B cell (primary cell): ENCODE measurements at regions not wholly inside any gene's neighbourhood (a gene's known extent, or its start where the extent isn't known, plus 50 kb on each side); places are given as distances from the start of the nearest gene placed in this dataset.

Experiments
- ATAC-seq: fragments of 200-7000 bp; cut with Tn5 transposase; one replicate; pipeline ENCODE4 v1.10.0; 2021; ENCODE audit warnings: low read depth, mild to moderate bottlenecking, moderate number of reproducible peaks, moderate library complexity
- CTCF ChIA-PET: fragments of 350-600 bp; sonication (Branson Sonifier 250); formaldehyde crosslinking; loops from one replicate; lab custom pipeline; 2021; ENCODE audit warnings: antibody characterized with exemption, inconsistent platforms; lab: Charles Lee
- POLR2A ChIA-PET: fragments of 350-600 bp; sonication (Branson Sonifier 250); formaldehyde crosslinking; loops from one replicate; lab custom pipeline; 2021; ENCODE audit warnings: antibody characterized with exemption; lab: Charles Lee
- DNase-seq: peaks from one replicate; pipeline ENCODE4 v3.0.0; 2013
- H2AFZ ChIP-seq: 2 replicates; pipeline ENCODE4 v1.6.1; 2012; ENCODE audit warnings: mild to moderate bottlenecking, low read depth, low read length; ENCODE audit not compliant: insufficient read depth, poor library complexity, severe bottlenecking
- H3K27ac ChIP-seq, 2 donors: 1 replicate in 1 of 2; 2 replicates in 1 of 2; pipeline ENCODE4 v1.5.1; 2012 to 2013; ENCODE audit warnings: low read length in 2 of 2, mild to moderate bottlenecking in 2 of 2, moderate library complexity in 1 of 2
- H3K27me3 ChIP-seq, 4 experiments: fragments of 200-600 bp in 1 of 4; sonication (generic) in 1 of 4; replicated peaks in 1 of 4; 1 replicate in 2 of 4; 2 replicates in 2 of 4; pipeline versions ENCODE4 v1.6.1 to v1.7.0; 2013 to 2016; ENCODE audit warnings: low read length in 3 of 4, mild to moderate bottlenecking in 2 of 4, mixed read lengths in 1 of 4, moderate library complexity in 1 of 4; ENCODE audit not compliant: insufficient read depth in 4 of 4, control insufficient read depth in 3 of 4; ENCODE audit errors: control extremely low read depth in 1 of 4
- H3K36me3 ChIP-seq, 2 experiments: replicated peaks in 1 of 2; 1 replicate in 1 of 2; 2 replicates in 1 of 2; pipeline versions ENCODE4 v1.6.1 to v1.7.1; 2013; ENCODE audit warnings: low read length in 1 of 2; ENCODE audit not compliant: insufficient read depth in 2 of 2, control insufficient read depth in 1 of 2; ENCODE audit errors: control extremely low read depth in 1 of 2, extremely low read depth in 1 of 2
- H3K4me1 ChIP-seq, 2 donors: fragments of 200-600 bp in 1 of 2; sonication (generic) in 1 of 2; 1 replicate in 1 of 2; 2 replicates in 1 of 2; pipeline versions ENCODE4 v1.5.1 to v1.6.1; 2013 to 2017; ENCODE audit warnings: low read length in 2 of 2; ENCODE audit not compliant: control insufficient read depth in 2 of 2, insufficient read depth in 2 of 2
- H3K4me2 ChIP-seq: replicated peaks from 2 replicates; pipeline ENCODE3; 2012; ENCODE audit warnings: mild to moderate bottlenecking, low read depth, low read length; ENCODE audit not compliant: poor library complexity, severe bottlenecking
- H3K4me3 ChIP-seq, 5 experiments: fragments of 200-600 bp in 1 of 5; sonication (generic) in 1 of 5; 1 replicate in 3 of 5; 2 replicates in 2 of 5; pipeline versions ENCODE4 v1.5.1 to v1.7.0; 2011 to 2016; ENCODE audit warnings: low read length in 4 of 5, mild to moderate bottlenecking in 4 of 5, low read depth in 2 of 5, control low read depth in 1 of 5, moderate library complexity in 1 of 5; ENCODE audit not compliant: insufficient read depth in 1 of 5; ENCODE audit errors: control extremely low read depth in 1 of 5, extremely low read depth in 1 of 5
- H3K79me2 ChIP-seq: fragments of 200-600 bp; sonication (generic); one replicate; pipeline ENCODE4 v1.6.0; 2016; ENCODE audit warnings: low read length; ENCODE audit not compliant: control insufficient read depth, insufficient read depth
- H3K9ac ChIP-seq: fragments of 200-600 bp; sonication (generic); 2 replicates; pipeline ENCODE4 v1.6.1; 2017; ENCODE audit warnings: mild to moderate bottlenecking, low read length, moderate library complexity
- H3K9me3 ChIP-seq, 3 donors: one replicate each; pipeline versions ENCODE4 v1.6.1 to v1.7.1; 2013; ENCODE audit warnings: low read length in 2 of 3; ENCODE audit not compliant: control insufficient read depth in 2 of 3, insufficient read depth in 1 of 3; ENCODE audit errors: control extremely low read depth in 1 of 3
- H4K20me1 ChIP-seq: 2 replicates; pipeline ENCODE4 v1.6.0; 2012; ENCODE audit warnings: mild to moderate bottlenecking, low read length; ENCODE audit not compliant: insufficient read depth, control insufficient read depth, poor library complexity, severe bottlenecking
- H3K27ac Mint-ChIP-seq: one replicate; pipeline ENCODE4 v1.8.0; 2021; ENCODE audit warnings: mixed read lengths
- H3K27me3 Mint-ChIP-seq: one replicate; pipeline ENCODE4 v1.8.0; 2021; ENCODE audit warnings: mixed read lengths
- H3K4me1 Mint-ChIP-seq: one replicate; pipeline ENCODE4 v1.8.0; 2021; ENCODE audit warnings: mixed read lengths
- H3K4me3 Mint-ChIP-seq: one replicate; pipeline ENCODE4 v1.8.0; 2021; ENCODE audit warnings: mixed read lengths
- H3K9me3 Mint-ChIP-seq: one replicate; pipeline ENCODE4 v1.8.0; 2022; ENCODE audit warnings: mixed read lengths; ENCODE audit not compliant: insufficient read depth
- CTCF ChIP-seq: fragments of 200-600 bp; IDR thresholded peaks from one replicate; pipeline ENCODE4 v1.8.0; 2022; ENCODE audit warnings: antibody characterized with exemption, mild to moderate bottlenecking
- EZH2 ChIP-seq: IDR thresholded peaks from 2 replicates; pipeline ENCODE4 v1.6.1; 2012; ENCODE audit warnings: borderline replicate concordance, low read depth, mild to moderate bottlenecking, moderate library complexity, low read length; ENCODE audit not compliant: insufficient read depth, poor library complexity, severe bottlenecking
- WGBS: methylation state at CpG from one replicate; pipeline ENCODE4 v1.1.5; 2013; ENCODE audit warnings: missing lambda C conversion rate; ENCODE audit not compliant: insufficient coverage; 5-methylcytosine and 5-hydroxymethylcytosine counted together
- intact Hi-C: fragments of 100-400 bp; cut with micrococcal nuclease; formaldehyde crosslinking; loops from one replicate; pipeline ENCODE4 v1.10.0; 2022

GRCh38 chr2:240329778-240330177 is 105.7 kb upstream of the GPC1 start:
- H3K4me3 ChIP-seq, result no peak overlapping the region
- TF ChIP-seq EZH2 (no peak), CTCF (no peak)
- Mint-ChIP-seq H3K4me1 (no peaks in the 10 kb centered on the region), H3K27ac (no peak overlapping the region), H3K4me3 (no peak overlapping the region), H3K9me3 (peaks cover 5% of the 10 kb centered on the region), H3K27me3 (no peaks in the 10 kb centered on the region)
- H3K27ac ChIP-seq, result no peak overlapping the region
- ATAC-seq, result no peak
- WGBS, result 88% methylated on average over 6 of the region's 6 CpGs
- H3K9ac ChIP-seq, result no peak overlapping the region
- ChIA-PET POLR2A (no interaction called here), CTCF (no interaction called here)
- H3K79me2 ChIP-seq, result no peaks in the 10 kb centered on the region
- H3K4me1 ChIP-seq, result no peaks in the 10 kb centered on the region
- H3K9me3 ChIP-seq, result peaks cover 2 to 19% (median 12%) of the 10 kb centered on the region in 3 donors
- H3K36me3 ChIP-seq, result no peaks in the 10 kb centered on the region
- H2AFZ ChIP-seq, result no peak overlapping the region
- no peak overlapping the region for H3K4me2 ChIP-seq
- intact Hi-C loops, result no loop called here
- no peaks in the 10 kb centered on the region for H3K27me3 ChIP-seq
- H4K20me1 ChIP-seq, result no peaks in the 10 kb centered on the region
- no peak for DNase-seq

GRCh38 chr2:240333985-240334384 is 101.5 kb upstream of the GPC1 start:
- peaks cover 8% of the 10 kb centered on the region for H3K27me3 Mint-ChIP-seq
- CTCF ChIA-PET, result no interaction called here
- WGBS, result 89% methylated on average over 4 of the region's 7 CpGs
- peaks cover 5% of the 10 kb centered on the region for H3K9me3 Mint-ChIP-seq
- Histone ChIP-seq H3K9ac (no peak overlapping the region), H3K27ac (no peak overlapping the region), H3K36me3 (no peaks in the 10 kb centered on the region), H3K79me2 (no peaks in the 10 kb centered on the region), H3K4me3 (no peak overlapping the region), H3K9me3 (peaks cover 2 to 19% (median 12%) of the 10 kb centered on the region in 3 donors), H4K20me1 (no peaks in the 10 kb centered on the region), H2AFZ (no peak overlapping the region), H3K4me2 (no peak overlapping the region), H3K27me3 (peaks cover 0 to 4% (median 0%) of the 10 kb centered on the region in 4 experiments), H3K4me1 (no peaks in the 10 kb centered on the region)
- H3K4me1 Mint-ChIP-seq, result no peaks in the 10 kb centered on the region
- ATAC-seq (no peak), DNase-seq (no peak)
- H3K4me3 Mint-ChIP-seq, result no peak overlapping the region
- POLR2A ChIA-PET, result no interaction called here
- no peak for TF ChIP-seq CTCF
- no peak for TF ChIP-seq EZH2
- intact Hi-C loops, result no loop called here
- H3K27ac Mint-ChIP-seq, result no peak overlapping the region
